SK-N-SH treated with all-trans-retinoic acid at 6 μM for 48 hours (cell line): ENCODE measurements at regions not wholly inside any gene's neighbourhood (a gene's known extent, or its start where the extent isn't known, plus 50 kb on each side); places are given as distances from the start of the nearest gene placed in this dataset.

ENCODE experiments used
- ATAC-seq: fragments of 200-7000 bp; cut with Tn5 transposase; 3 replicates; pipeline ENCODE4 v1.9.1; 2020; ENCODE audit warnings: mild to moderate bottlenecking, moderate library complexity
- ARNTL ChIP-seq: fragments of 450-650 bp; formaldehyde crosslinking; IDR thresholded peaks from 2 replicates; pipeline ENCODE4 v1.5.0; 2020; ENCODE audit warnings: low read depth, mild to moderate bottlenecking, moderate library complexity, borderline replicate concordance
- BACH2 ChIP-seq: fragments of 250-450 bp; sonication (Bioruptor Pico); IDR thresholded peaks from 2 replicates; pipeline ENCODE4 v1.9.0; 2021; ENCODE audit warnings: mild to moderate bottlenecking, borderline replicate concordance
- CREB5 ChIP-seq: fragments of 250-450 bp; sonication (Bioruptor Pico); IDR thresholded peaks from 2 replicates; pipeline ENCODE4 v1.5.1; 2020; ENCODE audit warnings: low read depth, mild to moderate bottlenecking, moderate library complexity
- CSDC2 ChIP-seq: fragments of 250-450 bp; sonication (Bioruptor Pico); IDR thresholded peaks from 2 replicates; pipeline ENCODE4 v1.5.0; 2020; ENCODE audit warnings: mild to moderate bottlenecking, moderate library complexity
- ESRRG ChIP-seq: fragments of 250-450 bp; sonication (Bioruptor Pico); IDR thresholded peaks from 2 replicates; pipeline ENCODE4 v1.6.1; 2021; ENCODE audit warnings: mild to moderate bottlenecking
- GLIS3 ChIP-seq: fragments of 250-450 bp; sonication (Bioruptor Pico); IDR thresholded peaks from 2 replicates; pipeline ENCODE4 v1.5.0; 2020; ENCODE audit warnings: mild to moderate bottlenecking, moderate library complexity
- OSR1 ChIP-seq: fragments of 250-450 bp; sonication (Bioruptor Pico); IDR thresholded peaks from 2 replicates; pipeline ENCODE4 v1.8.0; 2022; ENCODE audit warnings: moderate library complexity, mild to moderate bottlenecking, inconsistent platforms
- PPARA ChIP-seq: fragments of 250-450 bp; sonication (Bioruptor Pico); IDR thresholded peaks from 2 replicates; pipeline ENCODE4 v1.5.0; 2020; ENCODE audit warnings: mild to moderate bottlenecking, borderline replicate concordance
- RARB ChIP-seq: fragments of 250-450 bp; sonication (Bioruptor Pico); IDR thresholded peaks from 2 replicates; pipeline ENCODE4 v1.8.0; 2021; ENCODE audit warnings: mild to moderate bottlenecking, moderate library complexity
- SNAI2 ChIP-seq: fragments of 250-450 bp; sonication (Bioruptor Pico); IDR thresholded peaks from 2 replicates; pipeline ENCODE4 v1.5.0; 2020; ENCODE audit warnings: mild to moderate bottlenecking, moderate library complexity
- TCF4 ChIP-seq: fragments of 250-450 bp; sonication (Bioruptor Pico); IDR thresholded peaks from 2 replicates; pipeline ENCODE4 v1.8.0; 2021; ENCODE audit warnings: mild to moderate bottlenecking, moderate library complexity, borderline replicate concordance
- TOX ChIP-seq: fragments of 250-450 bp; sonication (Bioruptor Pico); IDR thresholded peaks from 2 replicates; pipeline ENCODE4 v1.8.0; 2021; ENCODE audit warnings: mild to moderate bottlenecking, moderate library complexity, borderline replicate concordance
- TSHZ2 ChIP-seq: fragments of 250-450 bp; sonication (Bioruptor Pico); IDR thresholded peaks from 2 replicates; pipeline ENCODE4 v1.5.0; 2020; ENCODE audit warnings: mild to moderate bottlenecking, moderate library complexity
- ZC3H10 ChIP-seq: fragments of 250-450 bp; sonication (Bioruptor Pico); IDR thresholded peaks from 2 replicates; pipeline ENCODE4 v1.5.1; 2021; ENCODE audit warnings: mild to moderate bottlenecking, moderate library complexity
- ZFP3 ChIP-seq: fragments of 250-450 bp; sonication (Bioruptor Pico); IDR thresholded peaks from 2 replicates; pipeline ENCODE4 v1.5.0; 2020; ENCODE audit warnings: mild to moderate bottlenecking, moderate library complexity
- ZFP30 ChIP-seq: fragments of 450-650 bp; formaldehyde crosslinking; IDR thresholded peaks from 2 replicates; pipeline ENCODE4 v1.5.0; 2022; ENCODE audit warnings: mild to moderate bottlenecking, moderate library complexity
- ZNF565 ChIP-seq: fragments of 450-650 bp; formaldehyde crosslinking; conservative IDR thresholded peaks from 2 replicates; pipeline ENCODE4 v1.5.0; 2020; ENCODE audit warnings: low read depth, mild to moderate bottlenecking, moderate library complexity
- ZNF70 ChIP-seq: fragments of 450-650 bp; formaldehyde crosslinking; IDR thresholded peaks from 2 replicates; pipeline ENCODE4 v1.5.0; 2020; ENCODE audit warnings: mild to moderate bottlenecking, moderate library complexity
- ZNF8 ChIP-seq: fragments of 450-650 bp; formaldehyde crosslinking; IDR thresholded peaks from 2 replicates; pipeline ENCODE4 v1.5.0; 2020; ENCODE audit warnings: mild to moderate bottlenecking, moderate library complexity
- TF ChIP-seq, protein P1 (sequence below): fragments of 250-450 bp; sonication (Bioruptor Pico); IDR thresholded peaks from 2 replicates; pipeline ENCODE4 v1.8.0; 2021; ENCODE audit warnings: low read depth, mild to moderate bottlenecking, moderate library complexity, borderline replicate concordance
- TF ChIP-seq, protein P2 (sequence below): fragments of 250-450 bp; sonication (Bioruptor Pico); IDR thresholded peaks from 2 replicates; pipeline ENCODE4 v1.8.0; 2020; ENCODE audit warnings: mild to moderate bottlenecking, moderate library complexity, borderline replicate concordance
- TF ChIP-seq, protein P3 (sequence below): fragments of 250-450 bp; sonication (Bioruptor Pico); IDR thresholded peaks from 2 replicates; pipeline ENCODE4 v1.5.1; 2021; ENCODE audit warnings: mild to moderate bottlenecking, moderate library complexity

DNA sequence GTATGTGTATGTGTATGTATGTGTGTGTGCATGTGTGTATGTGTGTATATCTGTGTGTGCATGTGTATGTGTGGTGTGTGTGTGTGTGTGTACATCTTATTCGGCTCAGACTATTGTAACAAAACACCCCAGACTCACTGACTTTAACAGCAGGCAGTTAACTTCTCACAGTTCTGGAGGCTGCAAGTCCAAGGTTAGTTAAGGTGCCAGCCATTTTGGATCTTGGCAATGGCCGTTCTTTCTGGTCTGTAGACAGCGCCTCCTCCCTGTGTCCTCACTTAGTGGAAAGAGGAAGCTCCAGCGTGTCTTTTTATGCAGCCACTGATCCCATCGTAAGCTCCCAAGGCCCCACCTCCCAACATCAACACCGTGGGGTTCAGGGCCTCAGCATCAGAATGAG lies 128.3 kb upstream of the THBS2 start:
- TF ChIP-seq OSR1 (CRISPR knock-in tag) (no peak), ZNF565 (CRISPR knock-in tag) (no peak), PPARA (CRISPR knock-in tag) (no peak), CSDC2 (CRISPR knock-in tag) (no peak), TSHZ2 (CRISPR knock-in tag) (no peak), SNAI2 (no peak), ZC3H10 (no peak), ZFP30 (CRISPR knock-in tag) (no peak), ARNTL (CRISPR knock-in tag) (no peak), ZNF8 (no peak), ZFP3 (CRISPR knock-in tag) (no peak), GLIS3 (CRISPR knock-in tag) (no peak), RARB (no peak), ZNF70 (CRISPR knock-in tag) (no peak), TOX (CRISPR knock-in tag) (no peak)
- TF ChIP-seq, protein P1, sequence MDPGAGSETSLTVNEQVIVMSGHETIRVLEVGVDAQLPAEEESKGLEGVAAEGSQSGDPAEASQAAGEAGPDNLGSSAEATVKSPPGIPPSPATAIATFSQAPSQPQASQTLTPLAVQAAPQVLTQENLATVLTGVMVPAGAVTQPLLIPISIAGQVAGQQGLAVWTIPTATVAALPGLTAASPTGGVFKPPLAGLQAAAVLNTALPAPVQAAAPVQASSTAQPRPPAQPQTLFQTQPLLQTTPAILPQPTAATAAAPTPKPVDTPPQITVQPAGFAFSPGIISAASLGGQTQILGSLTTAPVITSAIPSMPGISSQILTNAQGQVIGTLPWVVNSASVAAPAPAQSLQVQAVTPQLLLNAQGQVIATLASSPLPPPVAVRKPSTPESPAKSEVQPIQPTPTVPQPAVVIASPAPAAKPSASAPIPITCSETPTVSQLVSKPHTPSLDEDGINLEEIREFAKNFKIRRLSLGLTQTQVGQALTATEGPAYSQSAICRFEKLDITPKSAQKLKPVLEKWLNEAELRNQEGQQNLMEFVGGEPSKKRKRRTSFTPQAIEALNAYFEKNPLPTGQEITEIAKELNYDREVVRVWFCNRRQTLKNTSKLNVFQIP (CRISPR knock-in tag): no peak
- TF ChIP-seq, protein P2, sequence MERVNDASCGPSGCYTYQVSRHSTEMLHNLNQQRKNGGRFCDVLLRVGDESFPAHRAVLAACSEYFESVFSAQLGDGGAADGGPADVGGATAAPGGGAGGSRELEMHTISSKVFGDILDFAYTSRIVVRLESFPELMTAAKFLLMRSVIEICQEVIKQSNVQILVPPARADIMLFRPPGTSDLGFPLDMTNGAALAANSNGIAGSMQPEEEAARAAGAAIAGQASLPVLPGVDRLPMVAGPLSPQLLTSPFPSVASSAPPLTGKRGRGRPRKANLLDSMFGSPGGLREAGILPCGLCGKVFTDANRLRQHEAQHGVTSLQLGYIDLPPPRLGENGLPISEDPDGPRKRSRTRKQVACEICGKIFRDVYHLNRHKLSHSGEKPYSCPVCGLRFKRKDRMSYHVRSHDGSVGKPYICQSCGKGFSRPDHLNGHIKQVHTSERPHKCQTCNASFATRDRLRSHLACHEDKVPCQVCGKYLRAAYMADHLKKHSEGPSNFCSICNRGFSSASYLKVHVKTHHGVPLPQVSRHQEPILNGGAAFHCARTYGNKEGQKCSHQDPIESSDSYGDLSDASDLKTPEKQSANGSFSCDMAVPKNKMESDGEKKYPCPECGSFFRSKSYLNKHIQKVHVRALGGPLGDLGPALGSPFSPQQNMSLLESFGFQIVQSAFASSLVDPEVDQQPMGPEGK: no peak
- TF ChIP-seq, all 23 proteins: peak for 0

GRCh38 chr6:169380493-169380892 lies 126.8 kb upstream of the THBS2 start:
- TF ChIP-seq, protein P1 (CRISPR knock-in tag): no peak
- TF ChIP-seq RARB: no peak
- TF ChIP-seq PPARA (CRISPR knock-in tag): no peak
- no peak for TF ChIP-seq ZNF8
- no peak for TF ChIP-seq BACH2 (CRISPR knock-in tag)
- no peak for TF ChIP-seq TSHZ2 (CRISPR knock-in tag)
- no peak for TF ChIP-seq TCF4
- no peak for TF ChIP-seq GLIS3 (CRISPR knock-in tag)
- TF ChIP-seq CREB5 (CRISPR knock-in tag): no peak
- TF ChIP-seq SNAI2: no peak
- no peak for TF ChIP-seq ZFP3 (CRISPR knock-in tag)
- no peak for TF ChIP-seq ESRRG (CRISPR knock-in tag)
- TF ChIP-seq ZC3H10: no peak
- TF ChIP-seq, protein P3, sequence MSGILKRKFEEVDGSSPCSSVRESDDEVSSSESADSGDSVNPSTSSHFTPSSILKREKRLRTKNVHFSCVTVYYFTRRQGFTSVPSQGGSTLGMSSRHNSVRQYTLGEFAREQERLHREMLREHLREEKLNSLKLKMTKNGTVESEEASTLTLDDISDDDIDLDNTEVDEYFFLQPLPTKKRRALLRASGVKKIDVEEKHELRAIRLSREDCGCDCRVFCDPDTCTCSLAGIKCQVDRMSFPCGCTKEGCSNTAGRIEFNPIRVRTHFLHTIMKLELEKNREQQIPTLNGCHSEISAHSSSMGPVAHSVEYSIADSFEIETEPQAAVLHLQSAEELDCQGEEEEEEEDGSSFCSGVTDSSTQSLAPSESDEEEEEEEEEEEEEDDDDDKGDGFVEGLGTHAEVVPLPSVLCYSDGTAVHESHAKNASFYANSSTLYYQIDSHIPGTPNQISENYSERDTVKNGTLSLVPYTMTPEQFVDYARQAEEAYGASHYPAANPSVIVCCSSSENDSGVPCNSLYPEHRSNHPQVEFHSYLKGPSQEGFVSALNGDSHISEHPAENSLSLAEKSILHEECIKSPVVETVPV (CRISPR knock-in tag): no peak
- ATAC-seq: no peak

More for the DNA sequence above, 128.3 kb upstream of the THBS2 start:
- no peak for ATAC-seq
